ENCODE measurements at regions not wholly inside any gene's neighbourhood (a gene's known extent, or its start where the extent isn't known, plus 50 kb on each side); places are given as distances from the start of the nearest gene placed in this dataset.

- H3K4me1 ChIP-seq (ENCODE audit: control insufficient read depth, extremely low read depth, insufficient read depth, low read length): peaks cover 16% of the 10 kb centered on the region
- H3K27ac ChIP-seq (ENCODE audit: control insufficient read depth, insufficient read depth, low read length): no peak overlapping the region
- H2AFZ ChIP-seq (ENCODE audit: control insufficient read depth, low read length): no peak overlapping the region
- dilution Hi-C loops (cut with MboI; ENCODE audit: extremely low pct_ligation_motif_present, low sequenced_read_pairs): no loop called here
- no peaks in the 10 kb centered on the region for H3K79me2 ChIP-seq (ENCODE audit: control insufficient read depth, insufficient read depth, low read length)
- no peak overlapping the region for H3K4me2 ChIP-seq (ENCODE audit: control insufficient read depth, extremely low read depth, insufficient read depth, low read depth, low read length)
- DNase-seq (ENCODE audit: low read depth, low spot score): no peak
- no peak for FAIRE-seq
- no peaks in the 10 kb centered on the region for H3K27me3 ChIP-seq (ENCODE audit: control insufficient read depth, extremely low read depth, insufficient read depth, low read length)
- no peaks in the 10 kb centered on the region for H3K9me1 ChIP-seq (ENCODE audit: control insufficient read depth, extremely low read depth, insufficient read depth, low read length)
- no peak overlapping the region for H3K9ac ChIP-seq (ENCODE audit: control insufficient read depth, extremely low read depth, insufficient read depth, low read length)
- H3K4me3 ChIP-seq (ENCODE audit: control insufficient read depth in 2 of 3, extremely low read depth in 1 of 3, insufficient read depth in 2 of 3, low read depth in 1 of 3, low read length in 3 of 3): no peak overlapping the region
- TF ChIP-seq EZH2 (IDR thresholded peaks at IDR 0.05; ENCODE audit: low read length) (no peak), CTCF (optimal IDR thresholded peaks at IDR 0.05 in 1 of 3, IDR thresholded peaks at IDR 0.05 in 1 of 3, conservative IDR thresholded peaks at IDR 0.05 in 1 of 3; ENCODE audit: extremely low read depth in 1 of 3, insufficient read depth in 2 of 3, low read length in 3 of 3) (peak in 1 of 3 experiments; percentile 12)
- H4K20me1 ChIP-seq (ENCODE audit: control insufficient read depth, extremely low read depth, insufficient read depth, low read length): no peaks in the 10 kb centered on the region
- H3K36me3 ChIP-seq (ENCODE audit: control insufficient read depth in 2 of 2, extremely low read depth in 1 of 2, insufficient read depth in 2 of 2, low read length in 2 of 2): no peaks in the 10 kb centered on the region
- no peaks in the 10 kb centered on the region for H3K9me3 ChIP-seq (ENCODE audit: control insufficient read depth, low read depth, low read length)
These were observed 63.8 kb downstream of the GTPBP8 start for GRCh38 chr3:113054552-113054951.

DNA sequence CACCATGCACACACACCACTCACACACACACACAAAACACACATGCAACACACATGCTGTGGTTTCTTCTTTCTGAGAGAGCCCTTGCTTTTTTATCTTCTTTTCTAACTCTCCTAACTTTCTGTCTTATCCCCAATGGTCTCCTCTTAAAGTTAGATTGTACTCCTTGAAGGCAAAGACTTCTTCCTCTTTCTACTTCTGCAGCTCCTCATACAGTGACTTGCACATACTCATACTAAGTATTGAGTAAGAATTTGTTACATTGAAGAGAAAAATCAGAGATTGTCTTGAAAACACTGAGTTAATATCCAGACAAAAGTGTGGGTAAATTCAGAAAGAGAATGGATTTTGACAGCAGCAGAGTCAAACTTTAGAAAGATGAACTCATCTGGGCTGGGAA is 64.4 kb downstream of the GTPBP8 start:
- H3K27me3 ChIP-seq (ENCODE audit: control insufficient read depth, extremely low read depth, insufficient read depth, low read length): no peaks in the 10 kb centered on the region
- DNase-seq (ENCODE audit: low read depth, low spot score): no peak
- H3K9me1 ChIP-seq (ENCODE audit: control insufficient read depth, extremely low read depth, insufficient read depth, low read length): no peaks in the 10 kb centered on the region
- no peak overlapping the region for H3K27ac ChIP-seq (ENCODE audit: control insufficient read depth, insufficient read depth, low read length)
- H2AFZ ChIP-seq (ENCODE audit: control insufficient read depth, low read length): no peak overlapping the region
- H3K9me3 ChIP-seq (ENCODE audit: control insufficient read depth, low read depth, low read length): no peaks in the 10 kb centered on the region
- FAIRE-seq: no peak
- dilution Hi-C loops (cut with MboI; ENCODE audit: extremely low pct_ligation_motif_present, low sequenced_read_pairs): no loop called here
- H3K4me2 ChIP-seq (ENCODE audit: control insufficient read depth, extremely low read depth, insufficient read depth, low read depth, low read length): no peak overlapping the region
- H3K36me3 ChIP-seq (ENCODE audit: control insufficient read depth in 2 of 2, extremely low read depth in 1 of 2, insufficient read depth in 2 of 2, low read length in 2 of 2): no peaks in the 10 kb centered on the region
- no peaks in the 10 kb centered on the region for H4K20me1 ChIP-seq (ENCODE audit: control insufficient read depth, extremely low read depth, insufficient read depth, low read length)
- H3K4me3 ChIP-seq (ENCODE audit: control insufficient read depth in 2 of 3, extremely low read depth in 1 of 3, insufficient read depth in 2 of 3, low read depth in 1 of 3, low read length in 3 of 3): no peak overlapping the region
- H3K9ac ChIP-seq (ENCODE audit: control insufficient read depth, extremely low read depth, insufficient read depth, low read length): no peak overlapping the region
- peaks cover 16% of the 10 kb centered on the region for H3K4me1 ChIP-seq (ENCODE audit: control insufficient read depth, extremely low read depth, insufficient read depth, low read length)
- TF ChIP-seq CTCF (optimal IDR thresholded peaks at IDR 0.05 in 1 of 3, IDR thresholded peaks at IDR 0.05 in 1 of 3, conservative IDR thresholded peaks at IDR 0.05 in 1 of 3; ENCODE audit: extremely low read depth in 1 of 3, insufficient read depth in 2 of 3, low read length in 3 of 3) (no peak), EZH2 (IDR thresholded peaks at IDR 0.05; ENCODE audit: low read length) (no peak)
- H3K79me2 ChIP-seq (ENCODE audit: control insufficient read depth, insufficient read depth, low read length): no peaks in the 10 kb centered on the region
